SU-DHL-6 (cell line): ENCODE measurements at regions not wholly inside any gene's neighbourhood (a gene's known extent, or its start where the extent isn't known, plus 50 kb on each side); places are given as distances from the start of the nearest gene placed in this dataset.

Source experiments
- H2AFZ ChIP-seq: fragments of 200-600 bp; sonication (generic); 2 replicates; pipeline ENCODE4 v1.6.1; 2014; ENCODE audit warnings: low read depth, mild to moderate bottlenecking, moderate library complexity, mixed read lengths, antibody characterized with exemption, low read length; ENCODE audit not compliant: severe bottlenecking
- H3F3A ChIP-seq: fragments of 200-600 bp; shearing (Covaris generic); 2 replicates; pipeline ENCODE4 v1.6.0; 2016; ENCODE audit warnings: antibody characterized with exemption, mild to moderate bottlenecking; ENCODE audit not compliant: insufficient read depth
- H3K27ac ChIP-seq: fragments of 200-600 bp; sonication (generic); 2 replicates; pipeline ENCODE4 v1.5.1; 2016; ENCODE audit warnings: low read depth, mild to moderate bottlenecking, low read length, moderate library complexity, mixed read lengths
- H3K27me3 ChIP-seq: fragments of 200-600 bp; sonication (generic), shearing (Covaris generic); 2 replicates; pipeline ENCODE4 v1.6.0; 2014; ENCODE audit warnings: mild to moderate bottlenecking, low read length
- H3K36me3 ChIP-seq: fragments of 200-600 bp; sonication (generic); 2 replicates; pipeline ENCODE4 v1.6.1; 2014; ENCODE audit warnings: mild to moderate bottlenecking, low read length, mixed read lengths
- H3K4me2 ChIP-seq: fragments of 300-600, 200-600 bp; shearing (Covaris generic), sonication (generic); 2 replicates; pipeline ENCODE4 v1.6.0; 2014; ENCODE audit warnings: low read length, low read depth, mild to moderate bottlenecking; ENCODE audit not compliant: poor library complexity, severe bottlenecking
- H3K4me3 ChIP-seq: fragments of 200-600 bp; sonication (generic); 2 replicates; pipeline ENCODE4 v1.5.1; 2014; ENCODE audit warnings: antibody characterized with exemption, low read length, mild to moderate bottlenecking, mixed read lengths; ENCODE audit not compliant: insufficient read depth, poor library complexity, severe bottlenecking
- H3K79me2 ChIP-seq: fragments of 200-600 bp; sonication (generic); 2 replicates; pipeline ENCODE4 v1.6.1; 2014; ENCODE audit warnings: mild to moderate bottlenecking, low read length, moderate library complexity; ENCODE audit not compliant: insufficient read depth
- H3K9ac ChIP-seq: fragments of 200-600 bp; sonication (generic); 2 replicates; pipeline ENCODE4 v1.7.0; 2014; ENCODE audit warnings: mild to moderate bottlenecking, low read length
- H3K9me2 ChIP-seq: fragments of 200-600 bp; sonication (generic); replicated peaks from 2 replicates; pipeline ENCODE4 v1.6.1; 2014; ENCODE audit warnings: low read length; ENCODE audit not compliant: insufficient read depth
- H3K9me3 ChIP-seq: fragments of 200-600 bp; sonication (generic); 2 replicates; pipeline ENCODE4 v1.6.1; 2014; ENCODE audit warnings: low read length, mixed read lengths; ENCODE audit not compliant: insufficient read depth
- H4K20me1 ChIP-seq: fragments of 200-600 bp; sonication (generic); 2 replicates; pipeline ENCODE4 v1.6.1; 2014; ENCODE audit warnings: low read depth, mild to moderate bottlenecking, antibody characterized with exemption, low read length, moderate library complexity, mixed read lengths
- EZH2phosphoT487 ChIP-seq: fragments of 200-600 bp; sonication (generic), shearing (Covaris generic); conservative IDR thresholded peaks from 2 replicates; pipeline ENCODE4 v1.6.1; 2018; ENCODE audit warnings: mild to moderate bottlenecking, antibody characterized with exemption, low read length, moderate library complexity, mixed read lengths
- TF ChIP-seq, protein P1 (sequence below): fragments of 200-600 bp; sonication (generic); IDR thresholded peaks from one replicate; pipeline ENCODE4 v1.5.1; 2017; ENCODE audit warnings: antibody characterized with exemption, mild to moderate bottlenecking, low read length, moderate library complexity; ENCODE audit not compliant: insufficient read depth, poor library complexity, severe bottlenecking

DNA sequence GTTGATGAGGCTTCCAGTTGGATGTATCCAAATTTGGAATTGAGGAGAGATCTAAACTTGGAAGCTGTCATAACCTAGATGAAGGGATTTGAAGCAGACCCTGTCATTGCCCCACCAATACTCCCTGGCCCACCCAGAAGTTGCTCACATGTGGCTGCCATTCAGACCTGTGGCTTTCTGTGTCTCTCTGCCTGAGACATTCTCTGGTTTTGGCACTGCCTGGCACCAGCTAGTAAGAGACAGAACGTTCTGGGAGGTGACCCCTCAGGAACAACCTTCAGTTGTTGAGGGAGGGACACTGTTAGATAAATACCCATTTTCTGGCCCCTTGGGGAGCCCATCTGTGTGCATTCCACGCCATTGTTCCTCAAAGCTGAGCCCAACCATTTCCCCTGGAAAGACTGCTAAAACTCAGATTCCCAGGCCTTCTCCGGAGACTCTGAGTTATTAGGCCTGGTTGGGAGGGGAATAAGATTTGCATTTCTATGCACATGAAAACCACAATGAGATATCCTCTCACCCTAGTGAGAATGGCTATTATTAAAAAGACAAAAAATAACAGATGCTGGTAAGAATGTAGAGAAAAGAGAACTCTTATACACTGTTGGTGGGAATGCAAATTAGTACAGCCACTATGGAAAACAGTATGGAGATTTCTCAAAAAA is 290.4 kb downstream of the TSHZ3 start:
- Histone ChIP-seq H3F3A (no peaks in the 10 kb centered on the region), H3K27me3 (no peaks in the 10 kb centered on the region), H3K4me2 (no peak overlapping the region), H3K36me3 (no peaks in the 10 kb centered on the region), H3K9ac (no peak overlapping the region), H3K79me2 (no peaks in the 10 kb centered on the region), H3K9me2 (no peaks in the 10 kb centered on the region), H3K27ac (no peak overlapping the region), H3K4me3 (no peak overlapping the region), H2AFZ (no peak overlapping the region), H3K9me3 (peaks cover 7% of the 10 kb centered on the region; the same call in 1 of the 2 replicates), H4K20me1 (no peaks in the 10 kb centered on the region)
- TF ChIP-seq, protein P1, sequence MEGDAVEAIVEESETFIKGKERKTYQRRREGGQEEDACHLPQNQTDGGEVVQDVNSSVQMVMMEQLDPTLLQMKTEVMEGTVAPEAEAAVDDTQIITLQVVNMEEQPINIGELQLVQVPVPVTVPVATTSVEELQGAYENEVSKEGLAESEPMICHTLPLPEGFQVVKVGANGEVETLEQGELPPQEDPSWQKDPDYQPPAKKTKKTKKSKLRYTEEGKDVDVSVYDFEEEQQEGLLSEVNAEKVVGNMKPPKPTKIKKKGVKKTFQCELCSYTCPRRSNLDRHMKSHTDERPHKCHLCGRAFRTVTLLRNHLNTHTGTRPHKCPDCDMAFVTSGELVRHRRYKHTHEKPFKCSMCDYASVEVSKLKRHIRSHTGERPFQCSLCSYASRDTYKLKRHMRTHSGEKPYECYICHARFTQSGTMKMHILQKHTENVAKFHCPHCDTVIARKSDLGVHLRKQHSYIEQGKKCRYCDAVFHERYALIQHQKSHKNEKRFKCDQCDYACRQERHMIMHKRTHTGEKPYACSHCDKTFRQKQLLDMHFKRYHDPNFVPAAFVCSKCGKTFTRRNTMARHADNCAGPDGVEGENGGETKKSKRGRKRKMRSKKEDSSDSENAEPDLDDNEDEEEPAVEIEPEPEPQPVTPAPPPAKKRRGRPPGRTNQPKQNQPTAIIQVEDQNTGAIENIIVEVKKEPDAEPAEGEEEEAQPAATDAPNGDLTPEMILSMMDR = no peak
- no peak for TF ChIP-seq EZH2phosphoT487

DNA sequence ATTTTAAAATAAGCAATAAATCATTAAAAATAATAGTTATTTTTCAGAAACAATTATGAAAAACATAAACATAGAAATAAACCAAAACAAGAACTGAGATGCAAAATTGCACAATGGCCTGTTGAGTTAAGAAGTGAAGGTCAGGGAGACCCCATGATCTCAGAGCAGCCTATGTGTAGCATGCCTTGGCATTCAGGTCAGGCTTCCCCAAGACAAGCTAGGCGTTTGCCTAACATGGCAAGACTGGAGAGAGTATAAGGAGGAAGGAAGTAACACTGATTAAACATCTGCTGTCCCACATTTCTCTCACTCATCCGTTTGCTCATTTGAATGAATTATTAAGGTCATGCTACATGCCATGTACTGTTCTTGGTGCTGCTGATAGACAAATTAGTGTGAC is 291.8 kb downstream of the TSHZ3 start:
- Histone ChIP-seq H3K9ac (no peak overlapping the region), H3K27me3 (no peaks in the 10 kb centered on the region), H3K9me3 (peaks cover 7% of the 10 kb centered on the region; the same call in 1 of the 2 replicates), H3K36me3 (no peaks in the 10 kb centered on the region), H3K4me2 (no peak overlapping the region), H3K9me2 (no peaks in the 10 kb centered on the region), H3K27ac (no peak overlapping the region), H3K79me2 (no peaks in the 10 kb centered on the region), H3F3A (no peaks in the 10 kb centered on the region), H3K4me3 (no peak overlapping the region), H4K20me1 (no peaks in the 10 kb centered on the region), H2AFZ (no peak overlapping the region)
- TF ChIP-seq, protein P1 = no peak
- no peak for TF ChIP-seq EZH2phosphoT487

DNA sequence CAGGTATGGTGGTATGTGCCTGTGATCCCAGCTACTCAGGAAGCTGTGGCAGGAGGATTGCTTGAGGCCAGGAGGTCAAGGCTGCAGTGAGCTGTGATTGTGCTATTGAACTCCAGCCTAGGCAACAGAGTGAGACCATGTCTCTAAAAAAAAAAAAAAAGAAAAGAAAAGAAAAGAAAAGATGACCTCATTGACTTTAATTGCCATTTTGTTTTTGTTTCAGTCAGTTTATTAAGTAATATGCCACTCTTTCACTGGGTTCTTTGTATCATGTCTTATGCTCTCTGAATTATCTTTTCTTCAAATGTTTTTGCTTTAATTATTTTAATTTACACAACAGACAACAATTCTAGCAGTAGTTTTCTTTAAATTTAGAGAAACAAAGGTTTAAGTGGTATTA is 293.8 kb downstream of the TSHZ3 start:
- H3K9me3 ChIP-seq = peaks cover 6% of the 10 kb centered on the region; the same call in 1 of the 2 replicates
- no peaks in the 10 kb centered on the region for H3K36me3 ChIP-seq
- no peak overlapping the region for H3K9ac ChIP-seq
- H3K4me3 ChIP-seq = no peak overlapping the region
- no peaks in the 10 kb centered on the region for H3K27me3 ChIP-seq
- H3K9me2 ChIP-seq = no peaks in the 10 kb centered on the region
- no peaks in the 10 kb centered on the region for H4K20me1 ChIP-seq
- H3K4me2 ChIP-seq = no peak overlapping the region
- no peak for TF ChIP-seq EZH2phosphoT487
- TF ChIP-seq, protein P1 = no peak
- no peaks in the 10 kb centered on the region for H3F3A ChIP-seq
- no peak overlapping the region for H3K27ac ChIP-seq
- H2AFZ ChIP-seq = no peak overlapping the region
- H3K79me2 ChIP-seq = no peaks in the 10 kb centered on the region
